Body of pancreas (tissue), 4 donors: ENCODE measurements at regions not wholly inside any gene's neighbourhood (a gene's known extent, or its start where the extent isn't known, plus 50 kb on each side); places are given as distances from the start of the nearest gene placed in this dataset.

Source experiments
- CTCF ChIP-seq, 7 experiments: fragments of 450-650 bp in 4 of 7; fragments of 200-600 bp in 3 of 7; sonication (generic) in 3 of 7; IDR thresholded peaks; one replicate each; pipeline ENCODE4 v1.5.1; 2016 to 2019; ENCODE audit warnings: antibody characterized with exemption in 7 of 7
- POLR2A ChIP-seq, 3 donors: fragments of 450-650 bp; IDR thresholded peaks; one replicate each; pipeline ENCODE4 v1.6.1; 2016; ENCODE audit warnings: antibody characterized with exemption in 3 of 3, mild to moderate bottlenecking in 2 of 3

- TF ChIP-seq POLR2A (IDR thresholded peaks at IDR 0.05) (no peak), CTCF (IDR thresholded peaks at IDR 0.05) (no peak)
Measured at GRCh38 chr17:83177611-83178532, 98.5 kb downstream of the METRNL start.
